ENCODE measurements at regions not wholly inside any gene's neighbourhood (a gene's known extent, or its start where the extent isn't known, plus 50 kb on each side); places are given as distances from the start of the nearest gene placed in this dataset.

DNA sequence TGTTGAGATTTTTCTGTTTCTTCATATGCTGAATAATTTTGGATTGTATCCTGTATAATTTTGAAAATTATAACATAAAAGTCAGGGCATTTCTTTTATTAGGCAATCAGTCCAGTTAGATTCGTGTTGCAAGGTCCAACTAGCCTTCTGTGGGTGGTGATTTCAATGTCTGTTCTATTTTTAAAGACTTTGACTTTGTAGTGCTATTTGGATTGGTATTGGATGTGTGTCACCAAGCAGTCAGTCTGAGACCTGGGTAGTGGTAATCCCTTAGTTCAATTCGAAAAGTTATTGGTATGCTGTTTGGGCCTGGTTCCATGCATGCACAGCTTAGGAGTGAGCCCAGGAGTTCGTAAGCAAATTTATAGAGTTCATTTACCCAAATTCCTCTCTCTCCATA lies 82.2 kb downstream of the EPDR1 start:
- no peak for DNase-seq

DNA sequence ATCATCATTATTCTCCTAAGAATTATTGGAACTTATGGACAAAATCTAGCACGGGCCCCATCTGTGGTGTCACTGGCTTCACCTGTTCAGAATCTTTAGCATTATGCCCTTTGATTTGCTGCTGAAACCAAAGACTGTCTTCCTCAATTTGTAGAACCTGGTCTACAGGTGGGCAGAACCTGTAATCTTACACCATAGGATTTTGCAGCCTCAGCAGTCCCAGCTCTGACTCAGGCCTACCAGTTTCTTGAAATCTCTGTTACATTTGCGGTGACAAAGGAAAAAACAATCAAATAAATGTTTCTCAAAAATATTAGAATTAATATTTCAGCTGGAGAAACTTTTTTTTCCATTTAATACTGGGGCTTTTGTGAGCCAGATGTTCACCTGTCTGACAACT lies 86.1 kb downstream of the EPDR1 start:
- no peak for DNase-seq

GRCh38 chr7:38007096-38007495 lies 86.7 kb downstream of the EPDR1 start:
- no peak for DNase-seq

DNA sequence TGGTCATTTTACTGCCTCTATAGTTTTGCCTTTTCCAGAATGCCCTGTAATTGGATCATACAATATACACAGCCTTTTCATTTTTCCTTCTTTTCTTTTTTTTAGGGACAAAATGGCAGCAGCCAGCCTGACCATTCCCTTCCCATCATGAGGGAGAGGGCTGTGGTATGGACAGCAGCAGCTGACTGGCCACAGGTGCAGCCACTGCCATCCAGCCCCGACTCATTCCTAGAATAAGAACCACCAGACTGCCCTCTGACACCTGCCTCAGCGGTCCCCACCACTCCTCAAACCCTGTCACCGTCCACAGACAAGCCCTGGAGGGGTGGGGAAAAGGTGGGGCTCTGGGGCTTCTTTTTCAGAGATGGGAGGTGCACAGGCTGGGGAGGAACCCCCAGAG lies 92.8 kb downstream of the EPDR1 start:
- DNase-seq, result no peak

- no peak for DNase-seq
These were observed 96.1 kb downstream of the EPDR1 start for GRCh38 chr7:38016567-38016966.

DNA sequence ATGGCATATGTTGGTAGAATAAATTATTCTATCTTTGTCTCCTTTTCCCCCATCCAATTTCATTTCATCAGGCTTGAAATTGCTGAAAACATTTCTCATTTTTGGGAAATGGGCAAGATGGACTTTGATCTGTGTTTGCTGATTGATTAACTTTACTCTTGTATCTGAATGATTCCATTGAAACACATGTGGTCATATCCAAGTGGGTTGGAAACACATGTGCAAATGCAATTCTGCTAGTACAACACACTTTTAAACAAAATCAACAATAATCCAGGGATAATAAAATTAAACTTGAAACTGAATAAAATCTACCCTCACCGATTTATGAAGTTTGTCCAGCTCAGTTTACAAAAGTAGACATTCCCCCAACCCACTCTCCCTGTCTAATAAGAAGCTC lies 96.9 kb downstream of the EPDR1 start:
- DNase-seq, result no peak

DNA sequence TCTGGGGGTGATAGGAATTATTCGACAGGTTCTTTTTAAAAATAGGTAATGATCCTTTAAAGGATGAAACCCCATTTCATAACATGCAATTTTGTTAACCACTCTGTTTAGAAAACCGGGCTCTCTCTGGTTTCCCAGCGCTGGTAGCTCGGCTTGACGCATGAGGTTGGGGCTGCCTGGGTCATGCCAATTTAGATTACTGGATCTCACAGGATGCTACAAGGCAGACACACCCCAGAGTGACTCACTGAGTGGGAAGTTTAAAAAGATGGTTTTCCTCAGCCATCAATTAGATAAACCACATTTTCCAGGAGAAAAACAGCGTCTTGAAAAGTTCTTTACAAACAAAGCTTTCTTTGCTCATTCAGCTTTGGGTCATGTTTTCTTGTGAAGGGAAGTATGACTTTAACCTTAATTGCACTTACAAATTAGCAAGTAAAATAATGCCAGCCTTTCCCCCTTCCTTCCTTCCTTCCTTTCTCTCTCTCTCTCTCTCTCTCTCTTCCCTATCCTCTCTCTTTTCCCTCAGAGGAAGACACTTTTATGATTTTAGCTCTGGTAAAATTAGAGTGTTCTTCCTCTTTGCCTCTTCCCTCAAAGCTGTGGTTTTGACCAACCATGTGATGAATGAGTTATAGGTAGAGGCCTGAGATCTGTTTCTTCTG lies 99.8 kb downstream of the EPDR1 start:
- no peak for DNase-seq

GRCh38 chr7:38021892-38022291 lies 101.5 kb downstream of the EPDR1 start:
- no peak for DNase-seq

DNA sequence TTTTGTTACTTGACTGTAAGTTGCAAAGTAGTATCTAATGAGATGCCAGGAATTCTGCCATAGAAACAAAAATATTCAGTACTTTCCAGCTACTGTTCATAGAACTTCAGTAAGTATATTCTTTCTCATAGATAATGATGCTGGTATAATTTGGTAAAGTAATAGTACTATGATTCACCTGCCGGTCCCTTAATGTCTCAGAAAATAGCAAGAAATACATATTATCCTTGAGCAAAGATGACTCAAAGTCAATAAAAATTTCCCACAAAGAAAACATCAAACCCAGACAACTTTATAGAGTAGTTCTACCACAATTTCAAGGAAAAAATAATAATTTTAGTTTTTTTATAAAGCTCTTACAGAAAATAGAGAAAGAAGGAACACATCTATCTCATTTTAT lies 105.4 kb downstream of the EPDR1 start:
- DNase-seq, result no peak

DNA sequence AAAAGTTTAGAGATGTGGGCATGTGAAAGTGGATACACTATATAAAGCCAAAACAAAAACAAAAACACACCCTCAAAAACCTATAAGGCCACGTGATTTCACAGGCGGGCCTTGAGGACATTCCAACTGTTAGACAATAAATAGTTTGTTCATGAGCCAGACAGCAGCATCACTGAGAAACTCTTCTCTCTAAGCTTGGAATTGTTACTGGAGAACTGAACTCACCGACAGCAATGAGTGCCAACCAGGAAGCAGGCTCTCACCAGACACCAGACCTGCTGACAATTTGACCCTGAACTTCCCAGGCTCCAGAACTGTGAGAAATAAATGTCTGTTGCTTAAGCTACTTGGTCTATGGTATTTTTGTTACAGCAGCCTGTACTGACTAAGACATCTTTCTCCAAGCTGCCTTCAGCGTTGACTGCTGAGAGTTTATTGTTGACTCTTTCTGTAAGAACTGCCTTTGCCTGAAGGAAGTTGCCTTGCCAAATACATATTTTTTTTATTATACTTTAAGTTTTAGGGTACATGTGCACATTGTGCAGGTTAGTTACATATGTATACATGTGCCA lies 107.5 kb downstream of the EPDR1 start:
- no peak for DNase-seq

GRCh38 chr7:38034062-38034908 lies 113.8 kb downstream of the EPDR1 start:
- DNase-seq, result no peak

GRCh38 chr7:38040831-38041230 lies 120.4 kb downstream of the EPDR1 start:
- DNase-seq, result no peak

DNA sequence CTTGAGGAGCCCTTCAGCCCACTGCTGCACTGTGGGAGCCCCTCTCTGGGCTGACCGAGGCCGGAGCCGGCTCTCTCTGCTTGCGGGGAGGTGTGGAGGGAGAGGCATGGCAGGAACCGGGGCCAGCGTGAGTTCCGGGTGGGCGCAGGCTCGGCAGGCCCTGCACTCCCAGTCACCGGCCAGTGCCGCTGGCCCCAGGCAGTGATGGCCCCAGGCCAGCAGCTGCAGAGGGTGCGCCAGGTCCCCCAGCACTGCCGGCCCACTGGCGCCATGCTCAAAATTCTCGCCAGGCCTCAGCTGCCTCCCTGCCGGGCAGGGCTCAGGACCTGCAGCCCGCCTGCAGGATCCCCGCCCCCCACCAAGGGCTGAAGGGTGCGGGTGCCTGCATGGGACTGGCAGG lies 128.4 kb upstream of the STARD3NL start:
- DNase-seq, result no peak

DNA sequence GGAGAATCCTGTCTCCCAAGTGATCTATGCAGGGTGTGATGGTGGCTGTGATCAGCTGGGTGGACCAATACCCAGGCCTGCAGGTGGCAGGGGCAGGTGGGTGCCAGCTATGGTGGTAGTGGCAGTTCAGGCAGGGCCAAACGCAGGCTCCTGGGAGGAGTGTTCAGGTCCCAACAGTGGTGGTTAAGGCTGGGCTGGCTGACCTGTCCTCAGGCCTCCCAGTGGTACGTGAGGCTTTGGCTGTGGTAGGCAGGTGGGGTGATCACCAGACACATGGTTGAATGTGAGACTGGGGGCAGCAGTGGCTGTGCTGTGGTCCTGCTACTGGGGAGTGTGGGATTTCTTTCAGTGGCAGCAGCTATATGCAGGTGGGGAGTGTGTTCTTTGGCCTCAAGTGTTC lies 126.7 kb upstream of the STARD3NL start:
- no peak for DNase-seq

DNA sequence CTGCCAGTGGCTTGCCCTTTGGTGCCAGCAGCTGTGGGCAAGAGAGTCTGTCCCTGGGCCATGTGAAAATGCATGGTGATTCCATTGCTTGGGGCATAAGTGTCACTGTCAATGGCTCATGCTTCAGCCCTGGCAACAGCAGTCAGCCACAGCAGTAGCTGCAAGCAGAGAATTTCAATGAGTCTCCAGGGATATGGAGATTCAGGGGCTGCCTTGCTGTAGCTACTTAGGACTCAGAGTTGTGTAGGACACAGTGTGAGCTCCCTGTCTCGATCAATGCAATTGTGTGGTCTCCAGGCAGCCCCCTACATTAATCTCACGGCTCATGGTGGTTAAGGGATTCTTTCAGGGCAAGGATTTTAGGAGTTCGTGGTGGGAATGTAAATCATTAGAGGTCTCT lies 126.3 kb upstream of the STARD3NL start:
- no peak for DNase-seq

DNA sequence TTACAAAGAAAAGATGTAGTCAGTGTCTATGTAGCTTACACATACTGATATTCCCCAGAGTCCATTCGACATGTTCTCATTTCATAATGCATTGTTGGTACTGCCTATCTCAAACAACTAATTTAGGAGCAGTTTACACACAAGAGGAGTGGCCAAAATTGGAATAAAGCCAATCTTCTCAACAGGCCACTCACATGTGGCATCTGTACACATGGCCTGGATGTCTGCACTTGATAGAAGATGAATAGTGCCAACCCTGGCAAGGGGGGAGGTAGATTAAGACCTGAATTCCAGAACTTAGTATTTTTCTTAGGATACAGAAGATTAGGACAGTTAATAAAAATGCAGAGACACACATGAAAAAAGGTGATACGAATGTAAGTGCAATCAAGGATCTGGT lies 125.3 kb upstream of the STARD3NL start:
- no peak for DNase-seq

- no peak for DNase-seq
These were observed 123.8 kb upstream of the STARD3NL start for GRCh38 chr7:38054199-38054598.

- no peak for DNase-seq
These were observed 120.2 kb upstream of the STARD3NL start for GRCh38 chr7:38057829-38058228.

GRCh38 chr7:38060116-38060515 lies 117.9 kb upstream of the STARD3NL start:
- DNase-seq, result no peak

DNA sequence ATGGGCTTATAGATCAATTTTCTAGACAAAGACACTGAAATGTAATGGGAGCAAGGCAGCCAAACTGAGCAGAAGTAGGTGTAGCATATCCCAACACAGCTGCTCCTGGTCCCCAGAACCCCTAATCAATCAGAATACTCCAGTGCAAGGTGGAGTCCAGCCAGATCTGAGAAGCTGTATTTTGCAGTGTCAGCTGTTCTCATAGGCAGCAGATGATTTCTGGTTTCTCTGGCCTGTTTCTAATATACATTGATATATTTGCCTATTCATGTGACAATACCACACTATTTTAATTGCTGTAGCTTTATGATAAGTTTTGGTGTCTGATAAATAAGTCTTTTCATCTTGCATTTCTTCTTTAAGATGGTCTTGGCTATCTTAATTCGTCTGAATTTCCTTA lies 117.4 kb upstream of the STARD3NL start:
- DNase-seq, result no peak

GRCh38 chr7:38066391-38066790 lies 111.7 kb upstream of the STARD3NL start:
- no peak for DNase-seq

GRCh38 chr7:38068461-38068860 lies 109.6 kb upstream of the STARD3NL start:
- no peak for DNase-seq

GRCh38 chr7:38069052-38069451 lies 109.0 kb upstream of the STARD3NL start:
- no peak for DNase-seq

GRCh38 chr7:38070718-38071117 lies 107.3 kb upstream of the STARD3NL start:
- no peak for DNase-seq

Measured in NCI-H1436 (cell line).